ENCODE measurements at regions not wholly inside any gene's neighbourhood (a gene's known extent, or its start where the extent isn't known, plus 50 kb on each side); places are given as distances from the start of the nearest gene placed in this dataset.

- H3K27me3 Mint-ChIP-seq = peaks cover 26% of the 10 kb centered on the region
These were observed 270.3 kb downstream of the RPLP1 start for GRCh38 chr15:69722924-69723323.

GRCh38 chr15:69723404-69724096 is 270.9 kb downstream of the RPLP1 start:
- peaks cover 6% of the 10 kb centered on the region for H3K4me1 Mint-ChIP-seq (ENCODE audit: unreplicated experiment)
- H3K27ac Mint-ChIP-seq = no peak overlapping the region
- peaks cover 26% of the 10 kb centered on the region for H3K27me3 Mint-ChIP-seq
- TF ChIP-seq CTCF (conservative IDR thresholded peaks at IDR 0.05) = peak; percentile 51
- DNase-seq (ENCODE audit: extremely low spot score, unreplicated experiment) = no peak
- H3K9me3 Mint-ChIP-seq = no peaks in the 10 kb centered on the region
- H3K36me3 Mint-ChIP-seq = no peaks in the 10 kb centered on the region
- no peak overlapping the region for H3K4me3 Mint-ChIP-seq

More at GRCh38 chr15:69722924-69723323, 270.3 kb downstream of the RPLP1 start:
- Mint-ChIP-seq H3K4me3 (no peak overlapping the region), H3K36me3 (no peaks in the 10 kb centered on the region), H3K4me1 (ENCODE audit: unreplicated experiment) (peaks cover 6% of the 10 kb centered on the region), H3K9me3 (no peaks in the 10 kb centered on the region), H3K27ac (no peak overlapping the region)
- no peak for TF ChIP-seq CTCF (conservative IDR thresholded peaks at IDR 0.05)
- DNase-seq (ENCODE audit: extremely low spot score, unreplicated experiment) = no peak

GRCh38 chr15:69724333-69724732 is 271.7 kb downstream of the RPLP1 start:
- no peak for TF ChIP-seq CTCF (conservative IDR thresholded peaks at IDR 0.05)
- Mint-ChIP-seq H3K36me3 (no peaks in the 10 kb centered on the region), H3K4me1 (ENCODE audit: unreplicated experiment) (peaks cover 6% of the 10 kb centered on the region), H3K27ac (no peak overlapping the region), H3K4me3 (no peak overlapping the region), H3K27me3 (peaks cover 24% of the 10 kb centered on the region), H3K9me3 (no peaks in the 10 kb centered on the region)
- no peak for DNase-seq (ENCODE audit: extremely low spot score, unreplicated experiment)

GRCh38 chr15:69725275-69725674 is 272.7 kb downstream of the RPLP1 start:
- H3K27ac Mint-ChIP-seq = no peak overlapping the region
- peaks cover 20% of the 10 kb centered on the region for H3K27me3 Mint-ChIP-seq
- no peak for TF ChIP-seq CTCF (conservative IDR thresholded peaks at IDR 0.05)
- H3K36me3 Mint-ChIP-seq = no peaks in the 10 kb centered on the region
- H3K9me3 Mint-ChIP-seq = no peaks in the 10 kb centered on the region
- DNase-seq (ENCODE audit: extremely low spot score, unreplicated experiment) = no peak
- no peak overlapping the region for H3K4me3 Mint-ChIP-seq
- peaks cover 11% of the 10 kb centered on the region for H3K4me1 Mint-ChIP-seq (ENCODE audit: unreplicated experiment)

- DNase-seq (ENCODE audit: extremely low spot score, unreplicated experiment) = no peak
- no peak for TF ChIP-seq CTCF (conservative IDR thresholded peaks at IDR 0.05)
- H3K27ac Mint-ChIP-seq = no peak overlapping the region
- no peaks in the 10 kb centered on the region for H3K36me3 Mint-ChIP-seq
- no peak overlapping the region for H3K4me3 Mint-ChIP-seq
- H3K4me1 Mint-ChIP-seq (ENCODE audit: unreplicated experiment) = peaks cover 17% of the 10 kb centered on the region
- H3K27me3 Mint-ChIP-seq = peaks cover 18% of the 10 kb centered on the region
- no peaks in the 10 kb centered on the region for H3K9me3 Mint-ChIP-seq
These were observed 273.3 kb downstream of the RPLP1 start for GRCh38 chr15:69725957-69726356.

Measured in type B pancreatic cell (in vitro differentiated cells).